ENCODE measurements at regions not wholly inside any gene's neighbourhood (a gene's known extent, or its start where the extent isn't known, plus 50 kb on each side); places are given as distances from the start of the nearest gene placed in this dataset.

DNA sequence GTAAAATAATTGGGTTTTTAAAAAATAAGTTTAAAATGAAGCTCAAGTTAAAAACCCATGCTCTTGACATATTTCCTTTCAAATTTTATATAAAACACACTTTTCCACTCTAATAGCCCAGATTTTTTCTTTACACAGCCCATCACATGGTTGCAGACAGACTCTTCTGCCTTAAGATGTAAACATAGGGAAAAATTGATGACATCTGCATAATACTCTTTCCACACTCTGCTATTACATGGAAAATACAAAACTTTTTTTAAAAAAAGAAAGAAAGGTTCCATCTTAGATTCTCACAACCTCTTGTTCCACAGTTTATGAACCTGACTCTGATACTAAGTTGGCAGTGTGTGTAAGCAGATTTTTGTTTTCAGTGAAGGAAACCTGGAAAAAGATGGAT lies 120.8 kb upstream of the ZNF648 start:
- H3K9ac ChIP-seq (ENCODE audit: low read length) = no peak overlapping the region
- no peak overlapping the region for H2AFZ ChIP-seq (ENCODE audit: low read length)
- H3K9me3 ChIP-seq (replicated peaks; ENCODE audit: insufficient read depth, low read length) = no peaks in the 10 kb centered on the region
- H3K36me3 ChIP-seq (replicated peaks; ENCODE audit: insufficient read depth, low read length) = no peaks in the 10 kb centered on the region
- H3K79me2 ChIP-seq (ENCODE audit: low read length) = no peaks in the 10 kb centered on the region
- H3F3A ChIP-seq (ENCODE audit: insufficient read depth, low read length) = no peaks in the 10 kb centered on the region
- H3K27me3 ChIP-seq (replicated peaks; ENCODE audit: insufficient read depth, low read length) = no peaks in the 10 kb centered on the region
- no peaks in the 10 kb centered on the region for H3K9me2 ChIP-seq (replicated peaks; ENCODE audit: insufficient read depth, low read length)
- no peaks in the 10 kb centered on the region for H3K4me1 ChIP-seq (ENCODE audit: low read length)
- no peak overlapping the region for H3K4me3 ChIP-seq (ENCODE audit: low read length)
- H3K27ac ChIP-seq (ENCODE audit: low read length) = no peak overlapping the region
- TF ChIP-seq, protein P1, sequence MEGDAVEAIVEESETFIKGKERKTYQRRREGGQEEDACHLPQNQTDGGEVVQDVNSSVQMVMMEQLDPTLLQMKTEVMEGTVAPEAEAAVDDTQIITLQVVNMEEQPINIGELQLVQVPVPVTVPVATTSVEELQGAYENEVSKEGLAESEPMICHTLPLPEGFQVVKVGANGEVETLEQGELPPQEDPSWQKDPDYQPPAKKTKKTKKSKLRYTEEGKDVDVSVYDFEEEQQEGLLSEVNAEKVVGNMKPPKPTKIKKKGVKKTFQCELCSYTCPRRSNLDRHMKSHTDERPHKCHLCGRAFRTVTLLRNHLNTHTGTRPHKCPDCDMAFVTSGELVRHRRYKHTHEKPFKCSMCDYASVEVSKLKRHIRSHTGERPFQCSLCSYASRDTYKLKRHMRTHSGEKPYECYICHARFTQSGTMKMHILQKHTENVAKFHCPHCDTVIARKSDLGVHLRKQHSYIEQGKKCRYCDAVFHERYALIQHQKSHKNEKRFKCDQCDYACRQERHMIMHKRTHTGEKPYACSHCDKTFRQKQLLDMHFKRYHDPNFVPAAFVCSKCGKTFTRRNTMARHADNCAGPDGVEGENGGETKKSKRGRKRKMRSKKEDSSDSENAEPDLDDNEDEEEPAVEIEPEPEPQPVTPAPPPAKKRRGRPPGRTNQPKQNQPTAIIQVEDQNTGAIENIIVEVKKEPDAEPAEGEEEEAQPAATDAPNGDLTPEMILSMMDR (IDR thresholded peaks at IDR 0.05; ENCODE audit: low read length) = no peak
- TF ChIP-seq EZH2 (optimal IDR thresholded peaks at IDR 0.05; ENCODE audit: low read depth, low read length) = no peak
- no peak overlapping the region for H3K4me2 ChIP-seq (ENCODE audit: low read depth, low read length)
- no peak for DNase-seq
- no peaks in the 10 kb centered on the region for H4K20me1 ChIP-seq (ENCODE audit: insufficient read depth, low read length)

DNA sequence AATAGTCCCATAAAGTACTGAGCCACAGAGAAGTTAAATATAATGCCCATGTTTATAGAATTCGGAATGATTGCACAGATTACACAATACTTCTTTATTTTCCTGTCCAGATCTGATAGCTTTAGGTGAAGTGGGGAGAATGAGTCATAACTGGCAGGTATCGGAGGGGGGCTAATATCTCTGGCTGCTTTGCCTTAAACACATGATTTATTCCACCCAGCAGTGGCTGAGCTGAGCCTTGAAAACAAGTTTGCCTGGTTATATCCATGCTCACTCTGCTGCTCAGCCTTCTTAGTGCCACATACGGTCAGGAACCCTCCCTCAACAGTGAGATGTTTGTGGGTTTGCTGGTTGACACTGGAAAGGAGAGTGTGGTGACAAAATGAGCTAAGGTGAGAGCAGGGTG lies 119.7 kb upstream of the ZNF648 start:
- no peaks in the 10 kb centered on the region for H3F3A ChIP-seq (ENCODE audit: insufficient read depth, low read length)
- H3K9ac ChIP-seq (ENCODE audit: low read length) = no peak overlapping the region
- no peak overlapping the region for H3K4me3 ChIP-seq (ENCODE audit: low read length)
- no peaks in the 10 kb centered on the region for H3K9me3 ChIP-seq (replicated peaks; ENCODE audit: insufficient read depth, low read length)
- H3K4me2 ChIP-seq (ENCODE audit: low read depth, low read length) = no peak overlapping the region
- TF ChIP-seq EZH2 (optimal IDR thresholded peaks at IDR 0.05; ENCODE audit: low read depth, low read length) = no peak
- TF ChIP-seq, protein P1 (IDR thresholded peaks at IDR 0.05; ENCODE audit: low read length) = no peak
- no peak for TF ChIP-seq EZH2phosphoT487 (IDR thresholded peaks at IDR 0.05; ENCODE audit: low read length)
- no peaks in the 10 kb centered on the region for H3K9me2 ChIP-seq (replicated peaks; ENCODE audit: insufficient read depth, low read length)
- H3K36me3 ChIP-seq (replicated peaks; ENCODE audit: insufficient read depth, low read length) = no peaks in the 10 kb centered on the region
- no peaks in the 10 kb centered on the region for H3K4me1 ChIP-seq (ENCODE audit: low read length)
- H2AFZ ChIP-seq (ENCODE audit: low read length) = no peak overlapping the region
- H4K20me1 ChIP-seq (ENCODE audit: insufficient read depth, low read length) = no peaks in the 10 kb centered on the region
- no peak for DNase-seq
- H3K79me2 ChIP-seq (ENCODE audit: low read length) = no peaks in the 10 kb centered on the region
- no peak overlapping the region for H3K27ac ChIP-seq (ENCODE audit: low read length)
- no peaks in the 10 kb centered on the region for H3K27me3 ChIP-seq (replicated peaks; ENCODE audit: insufficient read depth, low read length)

DNA sequence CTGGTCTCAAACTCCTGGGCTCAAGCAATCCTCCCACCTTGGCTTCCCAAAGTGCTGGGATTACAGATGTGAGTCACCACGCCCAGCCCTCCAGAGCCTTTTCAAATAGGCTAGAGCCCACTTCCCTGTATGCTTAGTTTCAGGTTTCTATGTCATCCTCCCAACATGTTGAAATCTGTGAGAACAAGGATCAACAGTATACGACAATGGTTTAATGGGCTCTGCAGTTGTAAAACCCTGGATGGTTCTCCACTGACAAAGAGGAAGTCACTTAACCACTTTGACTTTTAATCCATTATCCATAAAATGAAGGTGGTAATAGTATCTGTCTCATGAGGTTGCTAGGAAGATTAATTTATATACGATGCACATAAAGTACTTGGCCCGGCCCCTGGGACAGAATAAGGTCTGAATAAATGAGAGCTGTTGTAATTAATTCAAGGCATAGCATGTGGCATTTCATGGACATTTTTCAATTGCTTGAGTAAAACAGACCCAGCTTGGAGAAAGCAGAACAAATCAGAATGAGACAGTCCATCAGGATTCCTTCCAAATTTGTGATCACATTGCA lies 113.9 kb upstream of the ZNF648 start:
- no peak overlapping the region for H3K4me2 ChIP-seq (ENCODE audit: low read depth, low read length)
- no peak for DNase-seq
- H3K27ac ChIP-seq (ENCODE audit: low read length) = no peak overlapping the region

More for the DNA sequence above, 113.9 kb upstream of the ZNF648 start:
- Histone ChIP-seq H3K4me1 (ENCODE audit: low read length) (no peaks in the 10 kb centered on the region), H3K79me2 (ENCODE audit: low read length) (no peaks in the 10 kb centered on the region), H4K20me1 (ENCODE audit: insufficient read depth, low read length) (no peaks in the 10 kb centered on the region), H3K4me3 (ENCODE audit: low read length) (no peak overlapping the region), H3K9me2 (replicated peaks; ENCODE audit: insufficient read depth, low read length) (no peaks in the 10 kb centered on the region), H3F3A (ENCODE audit: insufficient read depth, low read length) (no peaks in the 10 kb centered on the region), H3K9me3 (replicated peaks; ENCODE audit: insufficient read depth, low read length) (no peaks in the 10 kb centered on the region), H3K9ac (ENCODE audit: low read length) (no peak overlapping the region), H3K27me3 (replicated peaks; ENCODE audit: insufficient read depth, low read length) (no peaks in the 10 kb centered on the region), H2AFZ (ENCODE audit: low read length) (no peak overlapping the region), H3K36me3 (replicated peaks; ENCODE audit: insufficient read depth, low read length) (no peaks in the 10 kb centered on the region)
- TF ChIP-seq EZH2 (optimal IDR thresholded peaks at IDR 0.05; ENCODE audit: low read depth, low read length) (no peak), EZH2phosphoT487 (IDR thresholded peaks at IDR 0.05; ENCODE audit: low read length) (no peak)
- TF ChIP-seq, protein P1 (IDR thresholded peaks at IDR 0.05; ENCODE audit: low read length) = no peak

Measured in MM.1S (cell line).